ENCODE measurements at regions not wholly inside any gene's neighbourhood (a gene's known extent, or its start where the extent isn't known, plus 50 kb on each side); places are given as distances from the start of the nearest gene placed in this dataset.
A peak's percentile ranks its signal among the peaks of the same experiment; 100 is the strongest.

DNA sequence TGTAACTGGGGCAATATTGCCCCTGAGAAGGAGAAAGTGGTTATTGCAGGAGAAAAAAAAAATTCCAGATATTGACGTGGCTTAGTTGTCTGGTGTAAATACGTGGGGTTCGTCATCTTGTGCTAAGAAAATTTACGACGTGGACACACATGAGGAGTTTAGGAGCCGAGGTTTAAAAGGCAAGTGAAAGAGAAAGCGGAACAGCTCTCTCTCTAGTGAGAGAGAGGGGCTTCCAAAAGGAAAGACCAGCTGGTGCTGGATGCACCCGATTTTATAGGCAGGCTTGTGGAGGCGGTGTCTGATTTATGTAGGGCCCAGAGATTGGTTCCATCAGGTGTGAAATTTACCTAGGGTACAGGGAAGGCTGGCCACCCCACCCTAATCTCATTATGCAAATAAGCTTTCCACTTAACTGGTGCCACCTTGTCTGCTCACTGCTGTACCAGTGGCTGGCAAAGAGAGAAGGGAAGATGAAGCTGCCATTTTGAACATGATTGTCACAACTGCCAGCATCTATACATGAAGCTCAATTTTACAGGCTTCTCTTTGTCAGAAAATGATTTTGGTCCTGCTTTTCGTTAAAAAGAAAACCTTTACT is 845.1 kb downstream of the DACH1 start:
- Histone ChIP-seq H4K91ac (ENCODE audit: insufficient read length, low read depth, low read length) (no peak overlapping the region), H2AFZ (ENCODE audit: low read length) (no peak overlapping the region), H3K14ac (ENCODE audit: insufficient read depth, low read length) (no peak overlapping the region), H3K4ac (ENCODE audit: low read depth, low read length) (no peak overlapping the region), H3K27me3 (ENCODE audit: insufficient read depth, low read length) (no peaks in the 10 kb centered on the region), H2BK12ac (ENCODE audit: insufficient read length, low read depth, low read length) (no peak overlapping the region), H3K4me2 (ENCODE audit: insufficient read depth, insufficient read length, low read length) (no peak overlapping the region), H4K20me1 (ENCODE audit: control insufficient read depth, insufficient read depth, insufficient read length) (no peaks in the 10 kb centered on the region), H3K79me2 (ENCODE audit: insufficient read depth, low read length) (no peaks in the 10 kb centered on the region), H4K5ac (ENCODE audit: insufficient read length, low read depth, low read length) (no peak overlapping the region), H2AK5ac (ENCODE audit: insufficient read length, low read length) (no peak overlapping the region), H3K4me1 (ENCODE audit: insufficient read depth, low read length) (no peaks in the 10 kb centered on the region), H3T11ph (ENCODE audit: low read length) (no peak overlapping the region), H3K79me1 (ENCODE audit: insufficient read depth, low read depth, low read length, poor library complexity, severe bottlenecking) (no peaks in the 10 kb centered on the region), H4K8ac (replicated peaks; ENCODE audit: insufficient read length, low read depth, low read length) (no peak overlapping the region), H3K9ac (ENCODE audit: extremely low read depth, insufficient read length, low read length) (no peak overlapping the region), H3K18ac (ENCODE audit: insufficient read length, low read depth, low read length) (no peak overlapping the region), H3K56ac (ENCODE audit: insufficient read length, low read depth, low read length) (no peak overlapping the region), H3K23me2 (ENCODE audit: insufficient read length, low read depth, low read length, poor library complexity, severe bottlenecking) (no peaks in the 10 kb centered on the region), H3K27ac (ENCODE audit: insufficient read length, low read depth, low read length) (no peak overlapping the region), H2BK5ac (ENCODE audit: insufficient read length, low read length) (no peak overlapping the region), H3K9me3 (ENCODE audit: control insufficient read depth, low read depth, low read length) (no peaks in the 10 kb centered on the region), H2BK120ac (ENCODE audit: low read depth, low read length, poor library complexity, severe bottlenecking) (no peak overlapping the region), H3K23ac (ENCODE audit: insufficient read length, low read depth, low read length) (no peak overlapping the region), H2BK20ac (ENCODE audit: low read depth, low read length, poor library complexity, severe bottlenecking) (no peak overlapping the region), H2BK15ac (ENCODE audit: low read depth, low read length) (no peak overlapping the region)
- H3K27ac Mint-ChIP-seq, result 0 out of 7 replicates have a peak overlapping the region, but pooled peaks of 1 of the 3 experiments have one; percentile 30
- peaks cover 4 to 6% of the 10 kb centered on the region in 2 experiments; a peak in 3 of 4 replicates for H3K4me1 Mint-ChIP-seq
- no peak for DNase-seq
- no peak overlapping the region for H3K4me3 Mint-ChIP-seq
- H3K36me3 Mint-ChIP-seq (ENCODE audit: insufficient read depth in 1 of 3, low read depth in 3 of 3), result peaks cover 8 to 11% (median 10%) of the 10 kb centered on the region in 3 experiments; a peak in 6 of 7 replicates
- no CpG with 5 or more reads among the region's 10 CpGs for WGBS (ENCODE audit: extremely low coverage, insufficient read length, low lambda C conversion rate)
- peaks cover 10 to 13% of the 10 kb centered on the region in 2 experiments for H3K9me3 Mint-ChIP-seq
- TF ChIP-seq CTCF (conservative IDR thresholded peaks at IDR 0.05), result no peak
- H3K27me3 Mint-ChIP-seq (ENCODE audit: low read depth), result peaks cover 19% of the 10 kb centered on the region
